ENCODE measurements at regions not wholly inside any gene's neighbourhood (a gene's known extent, or its start where the extent isn't known, plus 50 kb on each side); places are given as distances from the start of the nearest gene placed in this dataset.

DNA sequence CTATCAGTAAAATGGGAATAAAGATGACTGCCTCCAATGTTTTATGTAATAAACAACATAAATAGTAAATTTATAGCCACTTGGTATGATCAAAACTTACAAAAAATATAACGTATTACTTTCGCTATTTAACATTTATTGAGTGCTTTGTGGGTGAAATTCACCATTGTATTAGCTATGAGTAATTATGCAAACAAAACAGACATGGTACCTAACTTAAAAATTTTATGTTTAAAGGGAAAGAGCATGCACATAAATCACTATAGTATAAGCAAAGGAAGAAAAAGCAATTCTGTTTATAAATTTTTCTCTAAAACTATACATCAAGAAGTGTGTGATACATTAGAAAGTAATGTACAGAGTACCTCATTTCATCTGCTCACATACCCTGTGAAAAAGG lies 1046.2 kb downstream of the NCAM2 start:
- TF ChIP-seq HDGF (IDR thresholded peaks at IDR 0.05; ENCODE audit: borderline replicate concordance): no peak
- TF ChIP-seq FOXA1 (IDR thresholded peaks at IDR 0.05): no peak
- no peak for TF ChIP-seq BHLHE40 (IDR thresholded peaks at IDR 0.05; ENCODE audit: borderline replicate concordance)
- no peak for TF ChIP-seq L3MBTL2 (conservative IDR thresholded peaks at IDR 0.05)
- no peak for TF ChIP-seq FOXM1 (IDR thresholded peaks at IDR 0.05; ENCODE audit: borderline replicate concordance)
- no peak for TF ChIP-seq SP1 (IDR thresholded peaks at IDR 0.05)
- TF ChIP-seq NFRKB (IDR thresholded peaks at IDR 0.05): no peak
